ENCODE measurements at regions not wholly inside any gene's neighbourhood (a gene's known extent, or its start where the extent isn't known, plus 50 kb on each side); places are given as distances from the start of the nearest gene placed in this dataset.

DNA sequence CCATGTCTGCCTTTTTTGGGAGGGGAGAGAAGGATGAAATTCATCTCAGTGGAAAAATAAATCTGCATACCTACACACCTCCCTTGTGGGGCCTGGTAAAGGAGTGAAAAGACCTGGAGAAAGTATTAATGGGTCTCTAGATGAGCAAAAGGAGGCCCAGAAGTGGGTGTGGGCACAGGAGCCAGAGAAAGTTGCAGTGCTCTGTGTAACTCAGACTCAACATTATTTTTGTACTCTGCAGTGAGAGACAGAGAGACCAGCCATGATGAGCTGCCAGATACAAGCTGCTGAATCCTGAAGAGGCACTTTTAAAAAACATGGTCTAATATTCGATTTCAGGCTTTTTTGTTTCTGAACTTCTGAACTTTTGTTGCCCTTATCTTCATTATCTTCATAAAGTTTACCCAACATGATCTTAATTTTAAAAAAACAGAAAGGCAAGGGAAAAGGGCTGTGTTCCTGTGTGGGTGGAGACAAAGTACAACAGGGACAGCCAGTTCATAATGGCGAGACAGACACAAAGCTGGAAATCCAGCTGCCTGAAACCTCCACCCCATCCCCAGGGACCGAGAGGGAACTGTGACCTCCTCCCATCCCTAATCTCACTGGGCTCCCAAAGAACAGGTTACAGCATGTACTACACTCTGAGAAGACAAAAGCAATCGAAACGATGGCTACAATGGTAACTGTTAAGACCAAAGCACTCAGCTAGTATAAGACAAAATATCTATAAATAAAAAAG lies 77.2 kb downstream of the KLF12 start:
- TF ChIP-seq, protein P1, sequence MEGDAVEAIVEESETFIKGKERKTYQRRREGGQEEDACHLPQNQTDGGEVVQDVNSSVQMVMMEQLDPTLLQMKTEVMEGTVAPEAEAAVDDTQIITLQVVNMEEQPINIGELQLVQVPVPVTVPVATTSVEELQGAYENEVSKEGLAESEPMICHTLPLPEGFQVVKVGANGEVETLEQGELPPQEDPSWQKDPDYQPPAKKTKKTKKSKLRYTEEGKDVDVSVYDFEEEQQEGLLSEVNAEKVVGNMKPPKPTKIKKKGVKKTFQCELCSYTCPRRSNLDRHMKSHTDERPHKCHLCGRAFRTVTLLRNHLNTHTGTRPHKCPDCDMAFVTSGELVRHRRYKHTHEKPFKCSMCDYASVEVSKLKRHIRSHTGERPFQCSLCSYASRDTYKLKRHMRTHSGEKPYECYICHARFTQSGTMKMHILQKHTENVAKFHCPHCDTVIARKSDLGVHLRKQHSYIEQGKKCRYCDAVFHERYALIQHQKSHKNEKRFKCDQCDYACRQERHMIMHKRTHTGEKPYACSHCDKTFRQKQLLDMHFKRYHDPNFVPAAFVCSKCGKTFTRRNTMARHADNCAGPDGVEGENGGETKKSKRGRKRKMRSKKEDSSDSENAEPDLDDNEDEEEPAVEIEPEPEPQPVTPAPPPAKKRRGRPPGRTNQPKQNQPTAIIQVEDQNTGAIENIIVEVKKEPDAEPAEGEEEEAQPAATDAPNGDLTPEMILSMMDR (conservative IDR thresholded peaks at IDR 0.05 in 1 of 2, IDR thresholded peaks at IDR 0.05 in 1 of 2; ENCODE audit: extremely low read depth in 1 of 2, insufficient read depth in 1 of 2, low read depth in 1 of 2, low read length in 2 of 2), result no peak
- TF ChIP-seq EZH2 (IDR thresholded peaks at IDR 0.05; ENCODE audit: borderline replicate concordance, low read length), result no peak

Data from mammary epithelial cell (primary cell).